ENCODE measurements at regions not wholly inside any gene's neighbourhood (a gene's known extent, or its start where the extent isn't known, plus 50 kb on each side); places are given as distances from the start of the nearest gene placed in this dataset.

DNA sequence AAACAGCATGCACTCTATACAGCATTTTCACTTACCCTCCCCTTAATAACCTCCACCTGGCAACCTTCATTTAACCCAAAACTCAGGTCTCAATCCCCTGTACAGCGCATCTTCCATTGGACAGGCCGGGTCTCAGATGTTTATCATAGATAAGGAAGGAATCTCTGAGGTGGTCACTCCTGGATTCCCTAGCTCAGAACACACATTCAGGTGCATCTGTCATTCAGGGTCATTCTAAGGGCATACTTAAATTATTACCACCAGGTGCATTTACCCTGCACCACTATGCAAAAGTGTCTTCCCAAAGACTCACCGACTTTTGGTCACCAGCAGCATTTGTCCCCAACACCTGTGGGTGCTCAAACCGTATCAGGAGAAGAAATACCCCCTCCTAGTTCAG, 144.2 kb downstream of the RELL1 start:
- no peaks in the 10 kb centered on the region for H3K9me3 ChIP-seq
- no peaks in the 10 kb centered on the region for H3K27me3 ChIP-seq (replicated peaks; ENCODE audit: insufficient read depth)
- H3K4me3 ChIP-seq, result no peak overlapping the region
- intact Hi-C loops (cut with DNase I), result no loop called here
- DNase-seq (ENCODE audit: low spot score), result no peak
- TF ChIP-seq, protein P1, sequence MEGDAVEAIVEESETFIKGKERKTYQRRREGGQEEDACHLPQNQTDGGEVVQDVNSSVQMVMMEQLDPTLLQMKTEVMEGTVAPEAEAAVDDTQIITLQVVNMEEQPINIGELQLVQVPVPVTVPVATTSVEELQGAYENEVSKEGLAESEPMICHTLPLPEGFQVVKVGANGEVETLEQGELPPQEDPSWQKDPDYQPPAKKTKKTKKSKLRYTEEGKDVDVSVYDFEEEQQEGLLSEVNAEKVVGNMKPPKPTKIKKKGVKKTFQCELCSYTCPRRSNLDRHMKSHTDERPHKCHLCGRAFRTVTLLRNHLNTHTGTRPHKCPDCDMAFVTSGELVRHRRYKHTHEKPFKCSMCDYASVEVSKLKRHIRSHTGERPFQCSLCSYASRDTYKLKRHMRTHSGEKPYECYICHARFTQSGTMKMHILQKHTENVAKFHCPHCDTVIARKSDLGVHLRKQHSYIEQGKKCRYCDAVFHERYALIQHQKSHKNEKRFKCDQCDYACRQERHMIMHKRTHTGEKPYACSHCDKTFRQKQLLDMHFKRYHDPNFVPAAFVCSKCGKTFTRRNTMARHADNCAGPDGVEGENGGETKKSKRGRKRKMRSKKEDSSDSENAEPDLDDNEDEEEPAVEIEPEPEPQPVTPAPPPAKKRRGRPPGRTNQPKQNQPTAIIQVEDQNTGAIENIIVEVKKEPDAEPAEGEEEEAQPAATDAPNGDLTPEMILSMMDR (IDR thresholded peaks at IDR 0.05), result no peak
- no peak overlapping the region for H3K27ac ChIP-seq
- 83% methylated on average over 4 of the region's 4 CpGs for WGBS
- no peaks in the 10 kb centered on the region for H3K36me3 ChIP-seq
- no peaks in the 10 kb centered on the region for H3K4me1 ChIP-seq (replicated peaks)

DNA sequence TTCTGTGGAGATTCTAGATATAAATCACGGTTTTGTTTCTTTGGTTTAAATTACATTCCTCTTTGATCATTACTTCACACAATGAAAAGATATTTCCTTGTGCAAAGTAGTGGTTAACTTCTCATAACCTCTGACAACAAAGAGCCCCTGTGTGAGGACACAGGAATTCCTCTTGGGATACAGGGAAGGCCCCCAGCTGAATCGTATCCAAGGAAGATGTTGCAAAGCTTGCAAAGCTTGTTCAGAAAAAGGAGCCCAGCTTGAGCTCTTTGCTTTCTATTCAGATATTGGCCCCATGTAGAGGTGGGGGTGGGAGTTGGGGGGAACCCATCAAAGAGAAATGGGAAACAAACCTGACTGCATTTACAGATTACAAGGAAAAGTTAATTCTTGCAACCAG, 145.7 kb downstream of the RELL1 start:
- DNase-seq (ENCODE audit: low spot score), result no peak
- Histone ChIP-seq H3K9me3 (no peaks in the 10 kb centered on the region), H3K4me1 (replicated peaks) (no peaks in the 10 kb centered on the region), H3K27ac (no peak overlapping the region), H3K4me3 (no peak overlapping the region), H3K36me3 (no peaks in the 10 kb centered on the region), H3K27me3 (replicated peaks; ENCODE audit: insufficient read depth) (no peaks in the 10 kb centered on the region)
- WGBS, result 7% methylated on average over 2 of the region's 2 CpGs
- no peak for TF ChIP-seq POLR2AphosphoS5 (IDR thresholded peaks at IDR 0.05)
- TF ChIP-seq, protein P1 (IDR thresholded peaks at IDR 0.05), result no peak
- no peak for TF ChIP-seq POLR2A (IDR thresholded peaks at IDR 0.05)
- intact Hi-C loops (cut with DNase I), result no loop called here

DNA sequence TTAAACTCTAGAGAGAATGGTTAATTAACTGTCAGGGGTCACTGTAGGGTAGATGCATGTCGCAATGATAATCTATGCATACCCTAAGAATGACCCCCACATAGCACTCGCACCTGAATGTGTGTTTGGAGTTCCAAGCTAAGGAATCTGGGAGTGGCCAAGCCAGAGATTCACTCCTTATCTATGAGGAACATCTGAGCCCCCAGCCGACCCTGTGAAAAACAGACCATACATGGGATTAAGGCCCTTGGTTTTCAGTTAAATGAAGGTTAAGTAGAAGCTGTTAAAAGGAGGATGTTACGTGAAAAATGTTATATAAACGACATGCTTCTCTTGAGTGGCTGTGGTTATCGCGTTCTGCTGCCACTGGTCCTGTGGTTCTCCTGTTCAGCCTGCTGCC, 147.2 kb downstream of the RELL1 start:
- TF ChIP-seq, protein P1 (IDR thresholded peaks at IDR 0.05), result no peak
- TF ChIP-seq POLR2AphosphoS5 (IDR thresholded peaks at IDR 0.05), result no peak
- no peak for TF ChIP-seq POLR2A (IDR thresholded peaks at IDR 0.05)
- Histone ChIP-seq H3K36me3 (no peaks in the 10 kb centered on the region), H3K4me1 (replicated peaks) (no peaks in the 10 kb centered on the region), H3K9me3 (no peaks in the 10 kb centered on the region), H3K4me3 (no peak overlapping the region), H3K27me3 (replicated peaks; ENCODE audit: insufficient read depth) (no peaks in the 10 kb centered on the region), H3K27ac (no peak overlapping the region)
- no peak for DNase-seq (ENCODE audit: low spot score)
- intact Hi-C loops (cut with DNase I), result no loop called here
- WGBS, result 65% methylated on average over 7 of the region's 7 CpGs

DNA sequence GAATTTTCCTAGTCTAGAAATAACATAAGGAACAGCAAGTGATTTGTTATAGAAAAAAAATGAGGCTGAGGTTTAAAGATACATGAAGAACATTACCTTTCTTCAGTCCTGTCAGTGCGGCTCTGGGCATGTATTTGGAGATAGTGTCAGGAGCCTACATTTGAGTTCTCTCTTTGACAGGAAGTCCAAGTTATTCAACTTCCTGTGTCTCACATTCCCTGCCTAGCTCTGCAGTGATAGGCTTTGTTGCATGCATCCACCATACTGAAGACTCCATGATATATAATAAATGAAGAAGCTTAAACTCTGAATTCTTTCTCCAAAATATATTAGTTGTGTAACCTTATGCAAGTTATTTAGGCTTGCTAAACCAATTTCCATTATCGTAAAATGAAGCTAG, 148.7 kb downstream of the RELL1 start:
- intact Hi-C loops (cut with DNase I), result no loop called here
- H3K9me3 ChIP-seq, result no peaks in the 10 kb centered on the region
- WGBS, result 95% methylated on average over 2 of the region's 2 CpGs
- no peak for TF ChIP-seq POLR2A (IDR thresholded peaks at IDR 0.05)
- TF ChIP-seq POLR2AphosphoS5 (IDR thresholded peaks at IDR 0.05), result no peak
- TF ChIP-seq, protein P1 (IDR thresholded peaks at IDR 0.05), result no peak
- H3K36me3 ChIP-seq, result no peaks in the 10 kb centered on the region
- no peak for DNase-seq (ENCODE audit: low spot score)
- no peak overlapping the region for H3K27ac ChIP-seq
- H3K4me1 ChIP-seq (replicated peaks), result no peaks in the 10 kb centered on the region
- H3K4me3 ChIP-seq, result no peak overlapping the region
- H3K27me3 ChIP-seq (replicated peaks; ENCODE audit: insufficient read depth), result no peaks in the 10 kb centered on the region

DNA sequence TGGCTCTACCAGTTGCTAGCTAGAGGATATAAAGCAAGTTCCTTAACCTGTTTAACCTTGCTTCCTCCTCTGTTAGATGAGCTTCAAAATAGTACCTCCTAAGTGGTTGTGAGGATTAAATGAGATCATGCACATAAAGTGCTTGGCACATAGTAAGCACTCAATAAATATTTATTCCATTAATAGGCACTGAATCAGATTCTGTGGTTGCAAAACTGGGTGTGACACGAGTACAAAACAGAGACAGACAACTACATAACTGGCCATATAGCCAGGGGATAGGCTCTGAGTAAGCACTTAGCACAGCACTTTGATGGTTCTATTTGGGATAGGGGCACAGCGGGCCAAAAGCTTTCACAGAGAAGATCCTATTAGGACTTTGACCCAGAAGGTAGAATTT, 150.3 kb downstream of the RELL1 start:
- Histone ChIP-seq H3K27ac (no peak overlapping the region), H3K4me3 (no peak overlapping the region), H3K9me3 (no peaks in the 10 kb centered on the region), H3K36me3 (no peaks in the 10 kb centered on the region), H3K27me3 (replicated peaks; ENCODE audit: insufficient read depth) (no peaks in the 10 kb centered on the region), H3K4me1 (replicated peaks) (no peaks in the 10 kb centered on the region)
- TF ChIP-seq POLR2A (IDR thresholded peaks at IDR 0.05) (no peak), POLR2AphosphoS5 (IDR thresholded peaks at IDR 0.05) (no peak)
- TF ChIP-seq, protein P1 (IDR thresholded peaks at IDR 0.05), result no peak
- intact Hi-C loops (cut with DNase I), result no loop called here
- no peak for DNase-seq (ENCODE audit: low spot score)
- 95% methylated on average over 2 of the region's 2 CpGs for WGBS
